ENCODE measurements at regions not wholly inside any gene's neighbourhood (a gene's known extent, or its start where the extent isn't known, plus 50 kb on each side); places are given as distances from the start of the nearest gene placed in this dataset.

DNA sequence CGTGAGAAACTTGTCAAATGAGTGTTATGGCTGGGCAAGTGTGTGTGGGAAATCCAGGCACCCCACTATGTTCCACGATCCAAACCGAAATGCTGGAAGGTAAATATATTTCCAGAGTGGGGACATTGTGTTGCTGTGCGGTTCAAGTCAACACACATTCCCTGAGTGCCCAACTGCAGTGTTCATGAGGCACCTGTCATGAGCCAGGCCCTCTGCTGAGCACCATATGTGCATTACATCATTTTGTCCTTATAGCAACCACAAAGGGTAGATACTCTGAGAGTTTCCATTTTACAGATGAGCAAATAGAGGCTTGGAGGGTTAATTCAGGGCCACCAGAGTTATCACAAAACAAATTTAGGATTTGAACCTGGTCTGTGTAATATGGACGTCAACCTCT, 59.9 kb upstream of the SOD1 start:
- Histone ChIP-seq H2AFZ (ENCODE audit: low read depth, low read length) (no peak overlapping the region), H3K36me3 (ENCODE audit: insufficient read depth, low read length) (no peaks in the 10 kb centered on the region), H3F3A (ENCODE audit: insufficient read depth, low read length, poor library complexity, severe bottlenecking) (no peaks in the 10 kb centered on the region), H3K9me2 (ENCODE audit: insufficient read depth, low read length) (no peaks in the 10 kb centered on the region), H4K20me1 (ENCODE audit: insufficient read depth) (no peaks in the 10 kb centered on the region), H3K4me2 (ENCODE audit: low read length) (no peak overlapping the region), H3K9me3 (ENCODE audit: low read length) (no peaks in the 10 kb centered on the region), H3K27ac (ENCODE audit: low read length) (no peak overlapping the region), H3K4me3 (ENCODE audit: low read length) (no peak overlapping the region), H3K9ac (ENCODE audit: low read length) (no peak overlapping the region), H3K27me3 (ENCODE audit: insufficient read depth, low read depth, low read length) (no peaks in the 10 kb centered on the region), H3K79me2 (replicated peaks; ENCODE audit: insufficient read depth, low read length) (no peaks in the 10 kb centered on the region)
- TF ChIP-seq RAD21 (conservative IDR thresholded peaks at IDR 0.05) (no peak), POLR2AphosphoS5 (IDR thresholded peaks at IDR 0.05) (no peak), MXI1 (conservative IDR thresholded peaks at IDR 0.05; ENCODE audit: poor library complexity, severe bottlenecking) (no peak), EZH2 (IDR thresholded peaks at IDR 0.05; ENCODE audit: borderline replicate concordance, insufficient read depth, low read length, poor library complexity, severe bottlenecking) (no peak), EP300 (conservative IDR thresholded peaks at IDR 0.05; ENCODE audit: poor library complexity, severe bottlenecking) (no peak), SMC3 (conservative IDR thresholded peaks at IDR 0.05; ENCODE audit: poor library complexity) (no peak)
- TF ChIP-seq, protein P1, sequence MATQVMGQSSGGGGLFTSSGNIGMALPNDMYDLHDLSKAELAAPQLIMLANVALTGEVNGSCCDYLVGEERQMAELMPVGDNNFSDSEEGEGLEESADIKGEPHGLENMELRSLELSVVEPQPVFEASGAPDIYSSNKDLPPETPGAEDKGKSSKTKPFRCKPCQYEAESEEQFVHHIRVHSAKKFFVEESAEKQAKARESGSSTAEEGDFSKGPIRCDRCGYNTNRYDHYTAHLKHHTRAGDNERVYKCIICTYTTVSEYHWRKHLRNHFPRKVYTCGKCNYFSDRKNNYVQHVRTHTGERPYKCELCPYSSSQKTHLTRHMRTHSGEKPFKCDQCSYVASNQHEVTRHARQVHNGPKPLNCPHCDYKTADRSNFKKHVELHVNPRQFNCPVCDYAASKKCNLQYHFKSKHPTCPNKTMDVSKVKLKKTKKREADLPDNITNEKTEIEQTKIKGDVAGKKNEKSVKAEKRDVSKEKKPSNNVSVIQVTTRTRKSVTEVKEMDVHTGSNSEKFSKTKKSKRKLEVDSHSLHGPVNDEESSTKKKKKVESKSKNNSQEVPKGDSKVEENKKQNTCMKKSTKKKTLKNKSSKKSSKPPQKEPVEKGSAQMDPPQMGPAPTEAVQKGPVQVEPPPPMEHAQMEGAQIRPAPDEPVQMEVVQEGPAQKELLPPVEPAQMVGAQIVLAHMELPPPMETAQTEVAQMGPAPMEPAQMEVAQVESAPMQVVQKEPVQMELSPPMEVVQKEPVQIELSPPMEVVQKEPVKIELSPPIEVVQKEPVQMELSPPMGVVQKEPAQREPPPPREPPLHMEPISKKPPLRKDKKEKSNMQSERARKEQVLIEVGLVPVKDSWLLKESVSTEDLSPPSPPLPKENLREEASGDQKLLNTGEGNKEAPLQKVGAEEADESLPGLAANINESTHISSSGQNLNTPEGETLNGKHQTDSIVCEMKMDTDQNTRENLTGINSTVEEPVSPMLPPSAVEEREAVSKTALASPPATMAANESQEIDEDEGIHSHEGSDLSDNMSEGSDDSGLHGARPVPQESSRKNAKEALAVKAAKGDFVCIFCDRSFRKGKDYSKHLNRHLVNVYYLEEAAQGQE (IDR thresholded peaks at IDR 0.05; ENCODE audit: borderline replicate concordance): no peak
- TF ChIP-seq, protein P2, sequence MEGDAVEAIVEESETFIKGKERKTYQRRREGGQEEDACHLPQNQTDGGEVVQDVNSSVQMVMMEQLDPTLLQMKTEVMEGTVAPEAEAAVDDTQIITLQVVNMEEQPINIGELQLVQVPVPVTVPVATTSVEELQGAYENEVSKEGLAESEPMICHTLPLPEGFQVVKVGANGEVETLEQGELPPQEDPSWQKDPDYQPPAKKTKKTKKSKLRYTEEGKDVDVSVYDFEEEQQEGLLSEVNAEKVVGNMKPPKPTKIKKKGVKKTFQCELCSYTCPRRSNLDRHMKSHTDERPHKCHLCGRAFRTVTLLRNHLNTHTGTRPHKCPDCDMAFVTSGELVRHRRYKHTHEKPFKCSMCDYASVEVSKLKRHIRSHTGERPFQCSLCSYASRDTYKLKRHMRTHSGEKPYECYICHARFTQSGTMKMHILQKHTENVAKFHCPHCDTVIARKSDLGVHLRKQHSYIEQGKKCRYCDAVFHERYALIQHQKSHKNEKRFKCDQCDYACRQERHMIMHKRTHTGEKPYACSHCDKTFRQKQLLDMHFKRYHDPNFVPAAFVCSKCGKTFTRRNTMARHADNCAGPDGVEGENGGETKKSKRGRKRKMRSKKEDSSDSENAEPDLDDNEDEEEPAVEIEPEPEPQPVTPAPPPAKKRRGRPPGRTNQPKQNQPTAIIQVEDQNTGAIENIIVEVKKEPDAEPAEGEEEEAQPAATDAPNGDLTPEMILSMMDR (IDR thresholded peaks at IDR 0.05; ENCODE audit: poor library complexity, severe bottlenecking): no peak

DNA sequence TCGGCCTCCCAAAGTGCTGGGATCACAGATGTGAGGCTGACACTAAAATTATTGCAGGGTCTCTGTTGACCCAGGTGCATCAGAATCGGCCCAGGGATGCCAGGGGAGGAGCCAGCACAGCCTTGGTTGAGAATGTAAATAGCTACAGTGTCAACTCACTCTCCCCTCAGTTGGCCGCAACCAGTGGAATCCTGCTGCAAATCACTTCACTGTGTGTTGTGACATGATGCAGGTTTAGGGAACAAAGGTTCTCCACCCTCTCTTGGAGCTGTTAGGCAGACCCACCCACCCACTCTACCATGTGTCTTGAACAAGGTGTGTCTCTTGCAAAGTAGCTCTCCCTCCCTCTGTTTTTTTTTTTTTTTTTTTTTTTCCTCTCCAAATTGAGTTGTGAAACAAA, 60.5 kb upstream of the SOD1 start:
- Histone ChIP-seq H3K79me2 (replicated peaks; ENCODE audit: insufficient read depth, low read length) (no peaks in the 10 kb centered on the region), H3K27ac (ENCODE audit: low read length) (no peak overlapping the region), H3K27me3 (ENCODE audit: insufficient read depth, low read depth, low read length) (no peaks in the 10 kb centered on the region), H3K4me3 (ENCODE audit: low read length) (no peak overlapping the region), H2AFZ (ENCODE audit: low read depth, low read length) (no peak overlapping the region), H3K9ac (ENCODE audit: low read length) (no peak overlapping the region), H3K9me3 (ENCODE audit: low read length) (no peaks in the 10 kb centered on the region), H3F3A (ENCODE audit: insufficient read depth, low read length, poor library complexity, severe bottlenecking) (no peaks in the 10 kb centered on the region), H3K4me2 (ENCODE audit: low read length) (no peak overlapping the region), H4K20me1 (ENCODE audit: insufficient read depth) (no peaks in the 10 kb centered on the region), H3K9me2 (ENCODE audit: insufficient read depth, low read length) (no peaks in the 10 kb centered on the region), H3K36me3 (ENCODE audit: insufficient read depth, low read length) (no peaks in the 10 kb centered on the region)
- TF ChIP-seq SMC3 (conservative IDR thresholded peaks at IDR 0.05; ENCODE audit: poor library complexity): no peak
- TF ChIP-seq, protein P2 (IDR thresholded peaks at IDR 0.05; ENCODE audit: poor library complexity, severe bottlenecking): no peak
- TF ChIP-seq POLR2AphosphoS5 (IDR thresholded peaks at IDR 0.05): no peak
- TF ChIP-seq TAF1 (IDR thresholded peaks at IDR 0.05; ENCODE audit: low read depth): no peak
- no peak for TF ChIP-seq RAD21 (conservative IDR thresholded peaks at IDR 0.05)
- TF ChIP-seq MXI1 (conservative IDR thresholded peaks at IDR 0.05; ENCODE audit: poor library complexity, severe bottlenecking): no peak
- TF ChIP-seq EP300 (conservative IDR thresholded peaks at IDR 0.05; ENCODE audit: poor library complexity, severe bottlenecking): no peak
- TF ChIP-seq, protein P1 (IDR thresholded peaks at IDR 0.05; ENCODE audit: borderline replicate concordance): no peak
- TF ChIP-seq EZH2 (IDR thresholded peaks at IDR 0.05; ENCODE audit: borderline replicate concordance, insufficient read depth, low read length, poor library complexity, severe bottlenecking): no peak

Data from neural cell (in vitro differentiated cells).